Heart left ventricle (tissue), 16 donors: ENCODE measurements at regions not wholly inside any gene's neighbourhood (a gene's known extent, or its start where the extent isn't known, plus 50 kb on each side); places are given as distances from the start of the nearest gene placed in this dataset.

Experiments
- ATAC-seq, 4 donors: fragments of 200-7000 bp; cut with Tn5 transposase; one replicate each; pipeline ENCODE4 v1.9.1; 2020 to 2022; ENCODE audit warnings: moderate library complexity in 4 of 4, mild to moderate bottlenecking in 3 of 4, moderate number of reproducible peaks in 1 of 4
- DNase-seq, 5 donors: peaks; one replicate each; pipeline ENCODE4 v3.0.0-alpha.2; 2020
- H3K27ac ChIP-seq, 12 donors: fragments of 200-600 bp; sonication (generic) in 4 of 12; one replicate each; pipeline versions ENCODE4 v1.5.0 to v1.8.0; 2016 to 2022; ENCODE audit warnings: mild to moderate bottlenecking in 2 of 12
- H3K27me3 ChIP-seq, 9 donors: fragments of 200-600 bp; sonication (generic) in 2 of 9; one replicate each; pipeline versions ENCODE4 v1.5.1 to v1.8.0; 2016 to 2022; ENCODE audit warnings: mild to moderate bottlenecking in 3 of 9
- H3K36me3 ChIP-seq, 9 donors: fragments of 200-600 bp; sonication (generic) in 2 of 9; one replicate each; pipeline versions ENCODE4 v1.5.0 to v1.8.0; 2018 to 2022; ENCODE audit warnings: mild to moderate bottlenecking in 2 of 9
- H3K4me1 ChIP-seq, 12 donors: fragments of 200-600 bp; sonication (generic) in 4 of 12; one replicate each; pipeline versions ENCODE4 v1.5.0 to v1.8.0; 2016 to 2022; ENCODE audit warnings: mild to moderate bottlenecking in 3 of 12
- H3K4me3 ChIP-seq, 12 donors: fragments of 200-600 bp; sonication (generic) in 4 of 12; one replicate each; pipeline versions ENCODE4 v1.5.0 to v1.8.0; 2017 to 2022; ENCODE audit warnings: mild to moderate bottlenecking in 9 of 12, moderate library complexity in 4 of 12
- H3K9me3 ChIP-seq, 12 donors: fragments of 200-600 bp; sonication (generic) in 4 of 12; one replicate each; pipeline versions ENCODE4 v1.5.0 to v1.8.0; 2016 to 2022; ENCODE audit warnings: mild to moderate bottlenecking in 1 of 12
- POLR2A ChIP-seq, 2 donors: fragments of 450-650 bp; IDR thresholded peaks; one replicate each; pipeline ENCODE4 v1.6.1; 2017; ENCODE audit warnings: antibody characterized with exemption in 2 of 2, mild to moderate bottlenecking in 2 of 2, moderate library complexity in 2 of 2
- WGBS, 4 donors: extraction: QIAGEN DNeasy Blood & Tissue Kit in 2 of 4; methylation state at CpG; one replicate each; pipeline versions ENCODE4 v1.1.5 to v1.1.7; 2013 to 2018; 5-methylcytosine and 5-hydroxymethylcytosine counted together
- intact Hi-C, 10 donors: fragments of 100-400 bp; cut with DNase I; formaldehyde crosslinking; loops; one replicate each; pipeline versions ENCODE4 v1.11.1 to v1.14.2; 2022
- TF ChIP-seq, protein P1 (sequence below), 12 donors: fragments of 200-600 bp; sonication (generic) in 4 of 12; IDR thresholded peaks; one replicate each; pipeline versions ENCODE4 v1.5.0 to v1.8.0; 2018 to 2022; ENCODE audit warnings: antibody characterized with exemption in 12 of 12, mild to moderate bottlenecking in 5 of 12
- donor health status: ischemic (EF 13 %, LVEDD 7.1; RV severe dilation, severe dysfunction).
- donor health status: healthy with polysubstance abuse.
- donor health status: DM: no; HTN: yes; CAD: no.
- donor health status: DM: no; HTN: no; CAD: no.
- donor health status: ischemic (EF 25% LVEDD 6.9; RV normal size, moderate dysfunction).
- donor health status: ischemic (EF 25% LVEDD 5.7; RV mildly dilated, moderate dysfunction).
- donor health status: healthy.
- donor health status: DM: yes; HTN: yes; CAD: no.
- donor health status: ischemic (EF 35%, LVEDD 5.7; RV mildly dilated, moderate dysfunction).
- donor health status: nonischemic (EF 11% LVEDD 7.7; RV severe dilation, severe dysfunction).
- donor health status: DM: yes; HTN: yes; CAD: no.
- donor health status: PGD.
- donor health status: ischemic (EF 29% LVEDD 5.4; RV normal size, mild dysfunction).
- donor health status: nonischemic (EF 23%, LVEDD 6.1; RV moderate dilation, normal function).

DNA sequence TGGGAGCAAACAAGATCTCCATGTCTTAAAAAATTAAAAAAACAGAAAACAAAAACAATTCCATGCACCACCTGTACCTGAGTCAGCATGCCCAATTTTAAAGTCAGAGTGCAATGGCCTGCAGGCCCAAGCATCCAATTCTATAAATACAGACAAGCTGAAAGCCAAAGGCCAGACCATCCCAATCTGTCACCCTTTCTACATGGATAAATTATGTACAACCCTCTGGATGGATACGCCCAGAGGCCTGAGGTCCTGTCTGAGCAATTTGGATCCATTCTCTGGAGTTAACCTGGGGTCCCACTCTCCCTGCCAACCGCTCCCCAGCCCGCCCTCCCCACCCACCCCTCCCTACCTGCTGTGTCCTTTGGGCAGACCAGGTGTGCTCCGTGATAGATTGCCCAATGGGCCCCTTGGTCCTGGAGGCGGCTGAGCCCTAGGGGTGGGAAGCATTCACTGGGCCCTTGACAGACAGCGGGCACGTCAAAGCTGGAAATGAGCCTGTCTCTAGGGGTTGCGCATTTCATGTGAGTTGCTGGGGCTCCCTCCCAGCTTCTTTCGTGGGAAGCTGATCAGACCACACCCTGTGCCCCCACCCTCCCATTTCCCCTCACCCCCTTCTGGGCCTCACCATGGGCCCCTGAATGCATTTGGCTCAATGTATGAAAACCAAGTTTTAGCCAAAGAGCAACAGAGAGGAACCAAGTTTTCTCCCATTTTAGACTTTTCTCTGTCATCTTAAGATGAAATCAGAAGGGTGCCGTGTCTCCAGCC is 171.3 kb downstream of the BCL11B start:
- WGBS, 4 donors = 63 to 73% (median 65%) methylated on average over 9 to 10 of the region's 10 CpGs
- ATAC-seq = no peak
- Histone ChIP-seq H3K27ac (no peak overlapping the region), H3K9me3 (peaks cover 0 to 9% (median 1%) of the 10 kb centered on the region in 12 donors), H3K27me3 (no peaks in the 10 kb centered on the region), H3K4me3 (no peak overlapping the region), H3K4me1 (no peaks in the 10 kb centered on the region), H3K36me3 (no peaks in the 10 kb centered on the region)
- no peak for TF ChIP-seq POLR2A (IDR thresholded peaks at IDR 0.05)
- TF ChIP-seq, protein P1, sequence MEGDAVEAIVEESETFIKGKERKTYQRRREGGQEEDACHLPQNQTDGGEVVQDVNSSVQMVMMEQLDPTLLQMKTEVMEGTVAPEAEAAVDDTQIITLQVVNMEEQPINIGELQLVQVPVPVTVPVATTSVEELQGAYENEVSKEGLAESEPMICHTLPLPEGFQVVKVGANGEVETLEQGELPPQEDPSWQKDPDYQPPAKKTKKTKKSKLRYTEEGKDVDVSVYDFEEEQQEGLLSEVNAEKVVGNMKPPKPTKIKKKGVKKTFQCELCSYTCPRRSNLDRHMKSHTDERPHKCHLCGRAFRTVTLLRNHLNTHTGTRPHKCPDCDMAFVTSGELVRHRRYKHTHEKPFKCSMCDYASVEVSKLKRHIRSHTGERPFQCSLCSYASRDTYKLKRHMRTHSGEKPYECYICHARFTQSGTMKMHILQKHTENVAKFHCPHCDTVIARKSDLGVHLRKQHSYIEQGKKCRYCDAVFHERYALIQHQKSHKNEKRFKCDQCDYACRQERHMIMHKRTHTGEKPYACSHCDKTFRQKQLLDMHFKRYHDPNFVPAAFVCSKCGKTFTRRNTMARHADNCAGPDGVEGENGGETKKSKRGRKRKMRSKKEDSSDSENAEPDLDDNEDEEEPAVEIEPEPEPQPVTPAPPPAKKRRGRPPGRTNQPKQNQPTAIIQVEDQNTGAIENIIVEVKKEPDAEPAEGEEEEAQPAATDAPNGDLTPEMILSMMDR (IDR thresholded peaks at IDR 0.05) = no peak
- DNase-seq = no peak
- intact Hi-C loops = no loop called here

GRCh38 chr14:99101855-99102461 is 170.0 kb downstream of the BCL11B start:
- no peak for ATAC-seq
- H3K27ac ChIP-seq = no peak overlapping the region
- peaks cover 0 to 17% (median 4%) of the 10 kb centered on the region in 12 donors for H3K9me3 ChIP-seq
- no peaks in the 10 kb centered on the region for H3K36me3 ChIP-seq
- intact Hi-C loops = no loop called here
- no peak for TF ChIP-seq POLR2A (IDR thresholded peaks at IDR 0.05)
- TF ChIP-seq, protein P1 (IDR thresholded peaks at IDR 0.05) = no peak
- H3K27me3 ChIP-seq = no peaks in the 10 kb centered on the region
- no peaks in the 10 kb centered on the region for H3K4me1 ChIP-seq
- H3K4me3 ChIP-seq = no peak overlapping the region
- WGBS, 4 donors = 57 to 65% (median 62%) methylated on average over 6 of the region's 6 CpGs
- no peak for DNase-seq

GRCh38 chr14:99116741-99117295 is 155.2 kb downstream of the BCL11B start:
- intact Hi-C loops = no loop called here
- no peak for TF ChIP-seq POLR2A (IDR thresholded peaks at IDR 0.05)
- WGBS, 4 donors = 78 to 84% (median 82%) methylated on average over 9 of the region's 9 CpGs
- H3K27me3 ChIP-seq = peaks cover 4 to 57% (median 20%) of the 10 kb centered on the region in 9 donors
- no peaks in the 10 kb centered on the region for H3K4me1 ChIP-seq
- H3K27ac ChIP-seq = no peak overlapping the region
- no peak overlapping the region for H3K4me3 ChIP-seq
- DNase-seq (no peak), ATAC-seq (no peak)
- peaks cover 0 to 29% (median 0%) of the 10 kb centered on the region in 12 donors for H3K9me3 ChIP-seq
- H3K36me3 ChIP-seq = no peaks in the 10 kb centered on the region

DNA sequence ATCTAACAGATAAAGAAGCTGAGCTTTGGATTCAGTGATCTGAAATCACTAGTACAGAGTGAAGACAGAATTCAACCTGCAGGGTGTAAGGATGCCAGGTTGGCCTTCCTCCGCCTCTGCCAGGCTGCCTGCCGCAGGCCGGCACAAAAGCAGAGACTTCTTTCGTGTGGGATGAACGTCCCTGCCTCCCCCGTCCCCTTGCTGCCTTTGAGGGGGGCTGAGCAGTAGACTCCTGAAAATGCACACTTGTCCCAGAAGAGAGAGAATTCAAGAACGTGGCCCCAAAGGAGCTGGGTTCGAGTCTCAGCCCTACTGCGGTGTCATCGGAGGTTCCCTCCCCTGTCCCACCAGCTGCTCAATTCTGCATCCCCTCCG is 154.3 kb downstream of the BCL11B start:
- TF ChIP-seq POLR2A (IDR thresholded peaks at IDR 0.05) = no peak
- TF ChIP-seq, protein P1 (IDR thresholded peaks at IDR 0.05) = no peak
- Histone ChIP-seq H3K27ac (no peak overlapping the region), H3K4me1 (no peaks in the 10 kb centered on the region), H3K9me3 (peaks cover 0 to 20% (median 0%) of the 10 kb centered on the region in 12 donors), H3K4me3 (no peak overlapping the region), H3K27me3 (peaks cover 4 to 65% (median 20%) of the 10 kb centered on the region in 9 donors), H3K36me3 (no peaks in the 10 kb centered on the region)
- WGBS, 4 donors = 44 to 60% (median 53%) methylated on average over 7 to 11 of the region's 11 CpGs
- intact Hi-C loops = no loop called here
- DNase-seq (no peak), ATAC-seq (no peak)
